ENCODE measurements at regions not wholly inside any gene's neighbourhood (a gene's known extent, or its start where the extent isn't known, plus 50 kb on each side); places are given as distances from the start of the nearest gene placed in this dataset.

- no peak for ATAC-seq
- Histone ChIP-seq H3K9me3 (no peaks in the 10 kb centered on the region), H3K27ac (no peak overlapping the region), H3K4me1 (no peaks in the 10 kb centered on the region), H3K4me2 (no peak overlapping the region), H3K4me3 (no peak overlapping the region)
- CTCF ChIA-PET = no interaction called here
- 85% methylated on average over 1 of the region's 1 CpG for WGBS (ENCODE audit: missing lambda C conversion rate)
- DNase-seq (ENCODE audit: low read depth in 1 of 2, low spot score in 1 of 2) = no peak
- TF ChIP-seq CBX8 (IDR thresholded peaks at IDR 0.05) = no peak
- TF ChIP-seq, protein P1, sequence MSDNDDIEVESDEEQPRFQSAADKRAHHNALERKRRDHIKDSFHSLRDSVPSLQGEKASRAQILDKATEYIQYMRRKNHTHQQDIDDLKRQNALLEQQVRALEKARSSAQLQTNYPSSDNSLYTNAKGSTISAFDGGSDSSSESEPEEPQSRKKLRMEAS (IDR thresholded peaks at IDR 0.05) = no peak
- no peak for TF ChIP-seq FOSL2 (IDR thresholded peaks at IDR 0.05)
- TF ChIP-seq FOSL2 (CRISPR knock-in tag; IDR thresholded peaks at IDR 0.05) = no peak
- no peak for TF ChIP-seq ZC3H11A (IDR thresholded peaks at IDR 0.05)
- no peak for TF ChIP-seq EHMT2 (IDR thresholded peaks at IDR 0.05; ENCODE audit: low read depth)
- no peak for TF ChIP-seq ZFP36 (IDR thresholded peaks at IDR 0.05; ENCODE audit: borderline replicate concordance, partially characterized antibody)
- TF ChIP-seq SMC3 (IDR thresholded peaks at IDR 0.05) = no peak
- no peak for TF ChIP-seq ELK1 (IDR thresholded peaks at IDR 0.05; ENCODE audit: low read depth, low read length)
- no peak for TF ChIP-seq ZSCAN20 (CRISPR knock-in tag; IDR thresholded peaks at IDR 0.05)
- TF ChIP-seq MAFK (IDR thresholded peaks at IDR 0.05; ENCODE audit: partially characterized antibody) = no peak
- no peak for TF ChIP-seq SREBF2 (IDR thresholded peaks at IDR 0.05)
- TF ChIP-seq NR3C1 (IDR thresholded peaks at IDR 0.05) = no peak
- TF ChIP-seq RAD21 (conservative IDR thresholded peaks at IDR 0.05 in 1 of 2, IDR thresholded peaks at IDR 0.05 in 1 of 2) = no peak
- no peak for TF ChIP-seq RCOR1 (IDR thresholded peaks at IDR 0.05; ENCODE audit: low read depth, low read length)
- no peak for TF ChIP-seq HMGXB4 (CRISPR knock-in tag; IDR thresholded peaks at IDR 0.05; ENCODE audit: borderline replicate concordance)
- FAIRE-seq = no peak
- POLR2A ChIA-PET = no interaction called here
Measured at GRCh38 chr11:128313931-128314330, 273.4 kb downstream of the ETS1 start.

DNA sequence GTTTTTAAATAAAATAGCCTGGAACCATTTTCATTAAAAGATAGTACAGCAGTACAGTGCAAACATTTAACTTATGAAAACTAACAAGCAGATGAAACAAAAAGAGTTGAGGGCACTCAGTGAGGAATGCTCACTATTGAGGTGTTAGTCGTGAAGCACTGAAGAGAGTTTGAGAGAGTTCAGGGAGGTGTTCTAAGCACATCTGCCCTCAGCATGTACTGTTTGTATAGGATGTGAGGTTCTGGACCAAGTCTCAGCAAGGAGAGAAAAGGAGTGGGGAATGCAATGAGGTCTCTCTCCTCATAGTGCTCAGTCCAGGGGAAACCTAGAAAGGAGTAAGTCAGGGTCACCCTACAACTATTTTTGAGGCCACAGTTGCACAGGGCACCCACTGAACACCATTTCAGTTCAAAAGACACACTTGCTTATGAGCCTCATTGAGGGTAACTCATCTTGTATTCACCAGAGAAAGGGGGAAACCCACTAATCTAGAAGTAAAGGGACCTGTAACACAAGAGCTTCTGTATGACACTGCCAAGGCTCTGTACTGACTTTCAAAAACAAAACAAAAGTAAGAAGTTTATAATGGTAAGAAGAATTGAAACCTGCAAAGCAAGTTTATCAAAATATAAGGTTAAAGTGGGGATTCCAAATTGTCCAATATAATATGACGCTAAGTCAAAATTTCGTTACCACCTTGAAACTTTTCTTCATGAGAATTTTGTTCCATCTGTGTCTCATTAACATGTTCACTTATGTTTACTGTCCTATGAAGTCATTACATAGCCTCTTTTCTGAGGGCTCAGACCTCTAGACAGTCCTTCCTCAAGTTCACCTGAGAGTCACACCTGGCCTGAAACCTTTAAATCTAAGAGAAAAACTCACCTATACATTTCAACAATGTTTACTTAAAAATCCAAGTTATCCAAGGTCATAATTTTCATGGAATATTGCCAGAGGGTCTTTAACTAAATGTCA, 275.3 kb downstream of the ETS1 start:
- FAIRE-seq (no peak), ATAC-seq (no peak), DNase-seq (ENCODE audit: low read depth in 1 of 2, low spot score in 1 of 2) (no peak)
- H3K4me2 ChIP-seq = no peak overlapping the region
- no peak overlapping the region for H3K27ac ChIP-seq
- no peak overlapping the region for H3K4me3 ChIP-seq
- 40% methylated on average over 3 of the region's 3 CpGs for WGBS (ENCODE audit: missing lambda C conversion rate)
- no peaks in the 10 kb centered on the region for H3K4me1 ChIP-seq
- TF ChIP-seq ZSCAN20 (CRISPR knock-in tag; IDR thresholded peaks at IDR 0.05) (no peak), GATA3 (IDR thresholded peaks at IDR 0.05; ENCODE audit: borderline replicate concordance) (no peak), TFCP2L1 (CRISPR knock-in tag; IDR thresholded peaks at IDR 0.05) (no peak)
- ChIA-PET CTCF (no interaction called here), POLR2A (no interaction called here)
- no peaks in the 10 kb centered on the region for H3K9me3 ChIP-seq

- Histone ChIP-seq H3K27ac (no peak overlapping the region), H3K4me2 (no peak overlapping the region), H3K4me1 (no peaks in the 10 kb centered on the region), H3K4me3 (no peak overlapping the region), H3K9me3 (no peaks in the 10 kb centered on the region)
- ATAC-seq (no peak), FAIRE-seq (no peak), DNase-seq (ENCODE audit: low read depth in 1 of 2, low spot score in 1 of 2) (no peak)
- WGBS (ENCODE audit: missing lambda C conversion rate) = 47% methylated on average over 7 of the region's 7 CpGs
- CTCF ChIA-PET = no interaction called here
- POLR2A ChIA-PET = no interaction called here
- TF ChIP-seq EHMT2 (IDR thresholded peaks at IDR 0.05; ENCODE audit: low read depth) (no peak), MAFK (IDR thresholded peaks at IDR 0.05; ENCODE audit: partially characterized antibody) (no peak), E2F6 (IDR thresholded peaks at IDR 0.05; ENCODE audit: borderline replicate concordance, low read depth) (no peak), CEBPB (IDR thresholded peaks at IDR 0.05) (no peak), REST (IDR thresholded peaks at IDR 0.05) (no peak), MYC (IDR thresholded peaks at IDR 0.05; ENCODE audit: borderline replicate concordance, low read length) (no peak), JUN (IDR thresholded peaks at IDR 0.05) (no peak)
- TF ChIP-seq, protein P2, sequence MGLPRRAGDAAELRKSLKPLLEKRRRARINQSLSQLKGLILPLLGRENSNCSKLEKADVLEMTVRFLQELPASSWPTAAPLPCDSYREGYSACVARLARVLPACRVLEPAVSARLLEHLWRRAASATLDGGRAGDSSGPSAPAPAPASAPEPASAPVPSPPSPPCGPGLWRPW (IDR thresholded peaks at IDR 0.05) = no peak
- TF ChIP-seq, protein P1 (IDR thresholded peaks at IDR 0.05) = no peak
Measured at GRCh38 chr11:128310676-128311445, 276.5 kb downstream of the ETS1 start.
